Heart right ventricle (tissue), 16 donors: ENCODE measurements at regions not wholly inside any gene's neighbourhood (a gene's known extent, or its start where the extent isn't known, plus 50 kb on each side); places are given as distances from the start of the nearest gene placed in this dataset.

Source experiments
- ATAC-seq, 8 donors: fragments of 200-7000 bp; cut with Tn5 transposase; one replicate each; pipeline ENCODE4 v1.9.1; 2020; ENCODE audit warnings: mild to moderate bottlenecking in 8 of 8, moderate library complexity in 8 of 8, moderate number of reproducible peaks in 1 of 8
- DNase-seq, 2 donors: peaks; one replicate each; pipeline ENCODE4 v3.0.0-alpha.2; 2020
- H3K27ac ChIP-seq, 10 donors: fragments of 200-600 bp; sonication (generic) in 2 of 10; one replicate each; pipeline versions ENCODE4 v1.5.0 to v1.8.0; 2020 to 2022; ENCODE audit warnings: mild to moderate bottlenecking in 3 of 10
- H3K27me3 ChIP-seq, 7 donors: fragments of 200-600 bp; one replicate each; pipeline ENCODE4 v1.8.0; 2021 to 2022; ENCODE audit warnings: mild to moderate bottlenecking in 2 of 7
- H3K36me3 ChIP-seq, 9 donors: fragments of 200-600 bp; sonication (generic) in 1 of 9; one replicate each; pipeline versions ENCODE4 v1.5.0 to v1.8.0; 2020 to 2022; ENCODE audit warnings: mild to moderate bottlenecking in 2 of 9
- H3K4me1 ChIP-seq, 9 donors: fragments of 200-600 bp; sonication (generic) in 1 of 9; one replicate each; pipeline versions ENCODE4 v1.5.0 to v1.8.0; 2020 to 2022; ENCODE audit warnings: mild to moderate bottlenecking in 4 of 9
- H3K4me3 ChIP-seq, 10 donors: fragments of 200-600 bp; sonication (generic) in 2 of 10; one replicate each; pipeline versions ENCODE4 v1.5.0 to v1.8.0; 2020 to 2022; ENCODE audit warnings: mild to moderate bottlenecking in 7 of 10, moderate library complexity in 2 of 10
- H3K9me3 ChIP-seq, 11 donors: fragments of 200-600 bp in 10 of 11; sonication (generic) in 2 of 11; one replicate each; pipeline versions ENCODE4 v1.5.0 to v1.8.0; 2013 to 2022; ENCODE audit warnings: mild to moderate bottlenecking in 2 of 11, control low read depth in 1 of 11, moderate library complexity in 1 of 11
- WGBS, 2 donors: extraction: QIAGEN DNeasy Blood & Tissue Kit; methylation state at CpG; one replicate each; pipeline ENCODE4 v1.1.7; 2013; ENCODE audit warnings: inconsistent platforms in 1 of 2; 5-methylcytosine and 5-hydroxymethylcytosine counted together
- intact Hi-C, 10 donors: fragments of 100-400 bp; cut with DNase I; formaldehyde crosslinking; loops; one replicate each; pipeline versions ENCODE4 v1.11.1 to v1.14.2; 2022
- TF ChIP-seq, protein P1 (sequence below), 9 donors: fragments of 200-600 bp; sonication (generic) in 2 of 9; IDR thresholded peaks; one replicate each; pipeline versions ENCODE4 v1.5.0 to v1.8.0; 2021 to 2022; ENCODE audit warnings: antibody characterized with exemption in 9 of 9, mild to moderate bottlenecking in 5 of 9, moderate library complexity in 1 of 9
- donor health status: Arrhythmogenic right ventricular cardiomyopathy.
- donor health status: ischemic (EF 13 %, LVEDD 7.1; RV severe dilation, severe dysfunction).
- donor health status: healthy with polysubstance abuse.
- donor health status: DM: no; HTN: yes; CAD: no.
- donor health status: DM: no; HTN: no; CAD: no.
- donor health status: ischemic (EF 25% LVEDD 6.9; RV normal size, moderate dysfunction).
- donor health status: ischemic (EF 25% LVEDD 5.7; RV mildly dilated, moderate dysfunction).
- donor health status: healthy.
- donor health status: DM: yes; HTN: yes; CAD: no.
- donor health status: Ischemic cardiomyopathy.
- donor health status: ischemic (EF 35%, LVEDD 5.7; RV mildly dilated, moderate dysfunction).
- donor health status: nonischemic (EF 11% LVEDD 7.7; RV severe dilation, severe dysfunction).
- donor health status: DM: yes; HTN: yes; CAD: no.
- donor health status: PGD.
- donor health status: ischemic (EF 29% LVEDD 5.4; RV normal size, mild dysfunction).
- donor health status: nonischemic (EF 23%, LVEDD 6.1; RV moderate dilation, normal function).

- WGBS, 2 donors: 50 to 52% methylated on average over 21 of the region's 21 CpGs
- Histone ChIP-seq H3K4me3 (peak overlapping the region in 4 of 10 donors; percentile 2 to 26 (median 20)), H3K9me3 (no peaks in the 10 kb centered on the region), H3K4me1 (no peaks in the 10 kb centered on the region), H3K36me3 (no peaks in the 10 kb centered on the region), H3K27me3 (peaks cover 0 to 43% (median 31%) of the 10 kb centered on the region in 7 donors), H3K27ac (no peak overlapping the region)
- DNase-seq (no peak), ATAC-seq (no peak)
- intact Hi-C loops: no loop called here
- TF ChIP-seq, protein P1, sequence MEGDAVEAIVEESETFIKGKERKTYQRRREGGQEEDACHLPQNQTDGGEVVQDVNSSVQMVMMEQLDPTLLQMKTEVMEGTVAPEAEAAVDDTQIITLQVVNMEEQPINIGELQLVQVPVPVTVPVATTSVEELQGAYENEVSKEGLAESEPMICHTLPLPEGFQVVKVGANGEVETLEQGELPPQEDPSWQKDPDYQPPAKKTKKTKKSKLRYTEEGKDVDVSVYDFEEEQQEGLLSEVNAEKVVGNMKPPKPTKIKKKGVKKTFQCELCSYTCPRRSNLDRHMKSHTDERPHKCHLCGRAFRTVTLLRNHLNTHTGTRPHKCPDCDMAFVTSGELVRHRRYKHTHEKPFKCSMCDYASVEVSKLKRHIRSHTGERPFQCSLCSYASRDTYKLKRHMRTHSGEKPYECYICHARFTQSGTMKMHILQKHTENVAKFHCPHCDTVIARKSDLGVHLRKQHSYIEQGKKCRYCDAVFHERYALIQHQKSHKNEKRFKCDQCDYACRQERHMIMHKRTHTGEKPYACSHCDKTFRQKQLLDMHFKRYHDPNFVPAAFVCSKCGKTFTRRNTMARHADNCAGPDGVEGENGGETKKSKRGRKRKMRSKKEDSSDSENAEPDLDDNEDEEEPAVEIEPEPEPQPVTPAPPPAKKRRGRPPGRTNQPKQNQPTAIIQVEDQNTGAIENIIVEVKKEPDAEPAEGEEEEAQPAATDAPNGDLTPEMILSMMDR (IDR thresholded peaks at IDR 0.05): no peak
Measured at GRCh38 chr5:2129568-2130272, 247.0 kb upstream of the IRX4 start.

DNA sequence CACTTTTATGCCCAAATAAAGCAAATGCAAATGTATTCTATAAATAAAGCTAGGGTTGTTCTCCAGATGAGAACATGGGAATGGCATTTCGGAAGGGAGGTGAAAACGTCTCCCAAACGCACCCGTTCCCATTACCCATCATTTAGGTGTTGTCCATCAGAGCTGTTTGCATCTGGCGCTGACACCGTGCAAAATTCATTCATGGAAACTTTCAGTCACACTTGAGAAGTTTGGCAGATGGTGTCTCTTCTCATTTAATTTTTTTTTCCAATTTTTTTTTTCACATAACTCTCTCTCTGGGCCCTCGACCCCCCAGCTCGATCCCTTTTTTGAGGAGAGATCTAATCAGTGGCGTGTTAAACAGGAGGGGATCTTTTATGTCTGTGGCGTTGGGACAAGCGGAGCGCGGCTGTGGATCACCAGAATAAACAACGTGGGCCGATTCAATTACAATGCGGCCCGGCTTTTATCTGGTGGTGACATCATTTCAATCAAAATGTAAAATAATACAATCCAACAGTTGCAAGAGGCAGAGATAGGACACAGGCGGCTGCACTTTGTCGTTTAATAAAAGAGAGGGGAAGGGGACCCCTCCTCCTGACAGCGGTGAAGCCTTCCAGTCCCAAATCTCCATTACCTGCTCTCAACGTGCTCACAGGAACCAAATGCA lies 246.1 kb upstream of the IRX4 start:
- Histone ChIP-seq H3K9me3 (no peaks in the 10 kb centered on the region), H3K4me3 (peak overlapping the region in 3 of 10 donors; percentile 17 to 26 (median 23)), H3K36me3 (no peaks in the 10 kb centered on the region), H3K4me1 (no peaks in the 10 kb centered on the region), H3K27me3 (peaks cover 0 to 43% (median 31%) of the 10 kb centered on the region in 7 donors), H3K27ac (no peak overlapping the region)
- intact Hi-C loops: no loop called here
- TF ChIP-seq, protein P1 (IDR thresholded peaks at IDR 0.05): no peak
- WGBS, 2 donors: 52% methylated on average over 21 of the region's 21 CpGs
- no peak for ATAC-seq
- no peak for DNase-seq

GRCh38 chr5:2126512-2126911 lies 243.8 kb upstream of the IRX4 start:
- no peak for DNase-seq
- no peak for ATAC-seq

DNA sequence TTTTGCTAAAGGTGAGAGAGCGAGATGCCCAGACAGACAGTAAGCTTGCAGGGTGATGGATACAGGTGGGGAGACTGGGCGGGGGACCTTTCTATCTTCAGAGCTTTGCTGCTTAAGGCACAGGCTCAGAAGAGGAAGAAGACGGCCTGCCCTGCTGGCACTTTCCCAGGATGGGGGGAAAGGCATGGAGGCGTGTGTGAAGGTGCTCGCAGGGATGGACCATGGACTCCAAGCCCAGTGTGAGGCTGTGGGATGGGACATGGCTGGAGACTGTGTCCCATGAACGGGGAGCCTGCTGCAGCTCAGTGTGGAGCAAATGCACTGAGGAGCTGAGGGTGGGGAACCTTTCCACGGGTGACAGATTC lies 243.2 kb upstream of the IRX4 start:
- DNase-seq (no peak), ATAC-seq (no peak)
- Histone ChIP-seq H3K27me3 (peaks cover 0 to 38% (median 18%) of the 10 kb centered on the region in 7 donors), H3K4me3 (no peak overlapping the region), H3K9me3 (peaks cover 0 to 15% (median 0%) of the 10 kb centered on the region in 11 donors), H3K36me3 (no peaks in the 10 kb centered on the region), H3K27ac (no peak overlapping the region), H3K4me1 (no peaks in the 10 kb centered on the region)
- intact Hi-C loops: no loop called here
- 73 to 79% methylated on average over 7 of the region's 7 CpGs for WGBS, 2 donors
- TF ChIP-seq, protein P1 (IDR thresholded peaks at IDR 0.05): no peak

More at GRCh38 chr5:2126512-2126911, 243.8 kb upstream of the IRX4 start:
- Histone ChIP-seq H3K36me3 (no peaks in the 10 kb centered on the region), H3K4me3 (no peak overlapping the region), H3K27ac (no peak overlapping the region), H3K4me1 (no peaks in the 10 kb centered on the region), H3K27me3 (peaks cover 0 to 38% (median 23%) of the 10 kb centered on the region in 7 donors), H3K9me3 (peaks cover 0 to 15% (median 0%) of the 10 kb centered on the region in 11 donors)
- TF ChIP-seq, protein P1 (IDR thresholded peaks at IDR 0.05): no peak
- 81 to 82% methylated on average over 9 of the region's 9 CpGs for WGBS, 2 donors
- intact Hi-C loops: no loop called here
